GM12864 (cell line): ENCODE measurements at regions not wholly inside any gene's neighbourhood (a gene's known extent, or its start where the extent isn't known, plus 50 kb on each side); places are given as distances from the start of the nearest gene placed in this dataset.

ENCODE experiments used
- DNase-seq: peaks from one replicate; pipeline ENCODE4 v3.0.0-alpha.2; 2011; ENCODE audit warnings: low read depth
- H3K4me3 ChIP-seq: 2 replicates; pipeline ENCODE4 v1.5.1; 2011; ENCODE audit warnings: mild to moderate bottlenecking, low read depth, low read length, control low read depth
- TF ChIP-seq, protein P1 (sequence below): IDR thresholded peaks from 2 replicates; pipeline ENCODE4 v1.5.1; 2011; ENCODE audit warnings: low read depth, mild to moderate bottlenecking, moderate library complexity, low read length, control low read depth, inconsistent platforms; ENCODE audit errors: missing control alignments

DNA sequence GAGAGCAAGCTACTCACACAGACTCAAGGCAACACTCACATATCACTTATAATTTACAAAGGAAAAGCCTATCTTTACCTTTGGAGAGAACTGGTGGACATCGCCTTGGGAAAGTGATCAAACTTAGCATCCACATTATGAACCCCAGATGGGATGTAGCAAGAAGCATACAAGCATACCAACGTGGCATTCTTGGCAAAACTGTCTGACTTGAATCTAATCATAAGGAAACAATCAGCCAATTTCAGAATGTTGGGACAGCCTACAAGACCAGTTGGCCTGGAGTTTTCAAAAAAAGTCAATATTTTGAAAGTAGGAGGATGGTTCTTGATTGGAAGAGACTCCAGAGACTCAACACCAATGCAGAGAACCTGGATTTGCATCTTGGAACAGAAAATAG, 79.1 kb upstream of the PMAIP1 start:
- TF ChIP-seq, protein P1, sequence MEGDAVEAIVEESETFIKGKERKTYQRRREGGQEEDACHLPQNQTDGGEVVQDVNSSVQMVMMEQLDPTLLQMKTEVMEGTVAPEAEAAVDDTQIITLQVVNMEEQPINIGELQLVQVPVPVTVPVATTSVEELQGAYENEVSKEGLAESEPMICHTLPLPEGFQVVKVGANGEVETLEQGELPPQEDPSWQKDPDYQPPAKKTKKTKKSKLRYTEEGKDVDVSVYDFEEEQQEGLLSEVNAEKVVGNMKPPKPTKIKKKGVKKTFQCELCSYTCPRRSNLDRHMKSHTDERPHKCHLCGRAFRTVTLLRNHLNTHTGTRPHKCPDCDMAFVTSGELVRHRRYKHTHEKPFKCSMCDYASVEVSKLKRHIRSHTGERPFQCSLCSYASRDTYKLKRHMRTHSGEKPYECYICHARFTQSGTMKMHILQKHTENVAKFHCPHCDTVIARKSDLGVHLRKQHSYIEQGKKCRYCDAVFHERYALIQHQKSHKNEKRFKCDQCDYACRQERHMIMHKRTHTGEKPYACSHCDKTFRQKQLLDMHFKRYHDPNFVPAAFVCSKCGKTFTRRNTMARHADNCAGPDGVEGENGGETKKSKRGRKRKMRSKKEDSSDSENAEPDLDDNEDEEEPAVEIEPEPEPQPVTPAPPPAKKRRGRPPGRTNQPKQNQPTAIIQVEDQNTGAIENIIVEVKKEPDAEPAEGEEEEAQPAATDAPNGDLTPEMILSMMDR = no peak
- H3K4me3 ChIP-seq = no peak overlapping the region
- DNase-seq = no peak

DNA sequence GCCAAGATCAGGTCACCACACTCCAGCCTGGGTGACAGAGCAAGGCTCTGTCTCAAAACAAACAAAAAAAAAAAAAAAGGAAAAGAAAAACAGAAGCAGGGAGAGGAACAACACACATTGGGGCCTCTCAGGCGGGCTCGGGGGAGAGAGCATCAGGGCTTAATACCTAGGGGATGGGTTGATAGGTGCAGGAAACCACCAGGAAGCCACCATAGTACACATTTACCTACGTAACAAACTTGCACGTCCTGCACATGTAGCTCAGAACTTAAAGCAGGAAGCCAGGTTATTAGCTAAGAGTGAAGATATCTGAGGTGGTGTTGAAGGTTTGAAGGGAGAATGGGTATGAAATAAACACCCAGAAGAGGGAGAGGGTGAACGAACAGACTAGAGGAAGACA, 81.0 kb upstream of the PMAIP1 start:
- no peak overlapping the region for H3K4me3 ChIP-seq
- TF ChIP-seq, protein P1 = no peak
- no peak for DNase-seq

DNA sequence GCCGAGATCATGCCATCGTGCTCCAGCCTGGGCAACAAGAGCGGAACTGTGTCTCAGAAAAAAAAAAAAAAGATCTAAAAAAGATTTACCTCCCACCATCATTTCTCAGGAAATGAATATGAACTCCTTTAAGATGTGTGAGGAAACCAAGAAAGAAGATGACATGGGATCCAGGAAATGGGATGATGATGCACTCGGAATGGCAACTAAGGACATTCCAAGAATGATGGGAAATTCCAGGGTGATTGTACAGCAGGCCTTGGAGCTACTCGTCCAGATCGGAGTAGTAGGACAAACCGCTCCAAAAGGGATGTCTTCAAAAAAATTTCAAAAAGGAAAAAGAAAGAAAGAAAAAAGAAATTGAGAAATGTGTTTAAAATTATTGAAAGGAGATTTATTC, 84.9 kb upstream of the PMAIP1 start:
- no peak overlapping the region for H3K4me3 ChIP-seq
- TF ChIP-seq, protein P1 = no peak
- no peak for DNase-seq

DNA sequence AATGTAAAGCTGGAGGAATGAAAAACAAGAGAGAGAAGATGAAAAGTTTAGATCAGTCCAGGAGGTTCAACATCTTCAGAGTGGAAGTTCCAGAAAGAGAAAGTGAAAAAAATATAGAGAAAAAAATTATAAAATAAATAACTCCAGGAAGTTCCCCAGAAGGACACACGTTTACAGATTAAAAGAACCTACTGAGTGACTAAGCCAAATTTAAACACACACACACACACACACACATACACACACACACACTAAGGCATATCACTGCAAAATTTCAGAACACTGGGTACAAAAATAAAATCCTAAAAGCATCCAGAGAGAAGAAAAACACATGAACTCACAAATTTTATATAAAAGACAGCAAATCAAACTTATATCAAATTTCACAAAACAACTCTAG, 85.9 kb upstream of the PMAIP1 start:
- no peak for DNase-seq
- no peak overlapping the region for H3K4me3 ChIP-seq
- TF ChIP-seq, protein P1 = no peak

DNA sequence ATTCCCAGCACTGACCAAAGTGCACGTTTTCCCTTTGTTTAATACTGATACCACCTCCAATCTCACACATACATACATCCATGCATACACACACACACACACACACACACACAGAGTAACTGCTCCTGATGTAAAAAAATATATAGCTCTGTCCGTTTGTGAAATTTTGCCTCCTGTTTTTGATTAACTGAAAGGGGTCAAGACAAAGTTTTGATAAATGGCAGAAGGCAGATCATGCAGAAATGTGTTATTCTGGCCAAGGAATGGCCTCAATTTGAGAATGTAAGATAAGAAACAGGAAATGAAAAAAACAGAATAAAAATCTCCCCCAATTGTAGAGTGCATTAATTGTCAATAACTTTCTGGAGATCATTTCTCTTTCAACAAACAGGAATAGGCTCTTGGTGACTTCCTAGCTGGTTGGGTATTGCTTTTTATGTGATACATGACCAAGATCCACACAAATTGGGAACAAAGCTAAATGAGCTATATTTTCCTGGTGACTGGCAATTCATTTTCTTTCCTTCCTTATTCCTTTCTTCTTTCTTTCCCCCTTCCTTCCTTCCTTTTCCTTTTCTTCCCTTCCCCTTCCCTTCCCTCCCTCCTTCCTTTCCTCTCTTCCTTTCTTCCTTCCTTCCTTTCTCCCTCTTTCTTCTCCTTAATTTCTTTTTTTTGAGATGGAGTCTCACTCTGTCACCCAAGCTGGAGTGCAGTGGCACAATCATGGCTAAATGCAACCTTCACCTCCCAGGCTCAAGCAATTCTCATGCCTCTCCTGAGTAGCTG, 88.9 kb upstream of the PMAIP1 start:
- TF ChIP-seq, protein P1 = no peak
- no peak for DNase-seq

DNA sequence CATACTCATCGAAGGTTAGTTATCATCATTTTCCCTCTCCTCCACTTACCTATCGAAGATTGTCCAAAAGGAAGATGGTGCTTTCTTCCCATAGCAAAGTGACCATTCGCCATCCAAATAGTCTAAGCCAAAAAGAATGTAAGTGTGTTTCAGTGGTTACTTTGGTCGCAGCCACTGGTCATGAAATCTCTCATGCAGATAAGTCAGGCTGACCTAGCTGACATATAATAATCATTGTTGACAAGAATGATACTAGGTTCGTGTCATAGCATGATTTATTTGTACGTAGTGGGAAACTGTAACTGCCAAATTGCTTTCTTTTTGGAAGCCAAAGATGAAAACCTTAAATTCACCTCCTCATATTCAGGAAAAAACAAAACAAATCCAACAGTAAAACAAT, 89.6 kb upstream of the PMAIP1 start:
- no peak overlapping the region for H3K4me3 ChIP-seq
- TF ChIP-seq, protein P1 = no peak
- DNase-seq = no peak

More for the DNA sequence above, 88.9 kb upstream of the PMAIP1 start:
- H3K4me3 ChIP-seq = no peak overlapping the region

DNA sequence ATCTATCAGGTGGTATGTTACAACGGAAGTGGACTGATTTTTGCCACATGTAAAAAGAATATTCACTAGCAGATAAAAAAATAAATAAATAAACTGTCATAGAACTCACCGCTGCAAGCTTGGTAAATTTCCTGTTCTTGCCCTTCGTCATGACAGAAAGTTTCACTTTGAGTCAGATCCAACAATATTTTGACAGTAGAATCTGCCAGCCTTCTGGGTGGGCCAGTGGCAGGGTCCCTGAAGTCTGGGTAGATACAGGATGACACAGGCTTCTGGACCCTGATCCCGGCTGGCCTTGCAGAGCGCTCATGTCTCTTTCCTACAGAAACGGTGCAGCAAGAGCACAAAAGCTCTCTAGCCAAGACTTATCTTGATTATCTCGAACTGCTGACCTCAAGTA, 97.8 kb upstream of the PMAIP1 start:
- TF ChIP-seq, protein P1 = no peak
- H3K4me3 ChIP-seq = no peak overlapping the region
- DNase-seq = no peak
